Dermis blood vessel endothelial cell (primary cell): ENCODE measurements at regions not wholly inside any gene's neighbourhood (a gene's known extent, or its start where the extent isn't known, plus 50 kb on each side); places are given as distances from the start of the nearest gene placed in this dataset.
A peak's percentile ranks its signal among the peaks of the same experiment; 100 is the strongest.

Experiments used
- DNase-seq: peaks from one replicate; pipeline ENCODE4 v3.0.0; 2010

GRCh38 chr6:140046016-140046632 is 671.7 kb upstream of the CITED2 start:
- DNase-seq = no peak

- DNase-seq = no peak
Observed at GRCh38 chr6:140045116-140045515, 670.7 kb upstream of the CITED2 start.

GRCh38 chr6:140044626-140045025 is 670.2 kb upstream of the CITED2 start:
- no peak for DNase-seq

GRCh38 chr6:140043762-140044378 is 669.4 kb upstream of the CITED2 start:
- DNase-seq = no peak

- DNase-seq = peak; percentile 45
Observed at GRCh38 chr6:140043357-140043756, 668.9 kb upstream of the CITED2 start.

- DNase-seq = no peak
Observed at GRCh38 chr6:140041571-140042332, 667.3 kb upstream of the CITED2 start.

GRCh38 chr6:140041056-140041455 is 666.6 kb upstream of the CITED2 start:
- no peak for DNase-seq

GRCh38 chr6:140040396-140040795 is 665.9 kb upstream of the CITED2 start:
- DNase-seq = no peak

GRCh38 chr6:140039364-140039763 is 664.9 kb upstream of the CITED2 start:
- no peak for DNase-seq

GRCh38 chr6:140036196-140036595 is 661.7 kb upstream of the CITED2 start:
- DNase-seq = no peak

GRCh38 chr6:140032189-140032588 is 657.7 kb upstream of the CITED2 start:
- no peak for DNase-seq

GRCh38 chr6:140029551-140029950 is 655.1 kb upstream of the CITED2 start:
- DNase-seq = no peak

GRCh38 chr6:140027219-140027618 is 652.8 kb upstream of the CITED2 start:
- DNase-seq = no peak

- DNase-seq = no peak
Observed at GRCh38 chr6:140026546-140026945, 652.1 kb upstream of the CITED2 start.

- DNase-seq = no peak
Observed at GRCh38 chr6:140025171-140025570, 650.7 kb upstream of the CITED2 start.

GRCh38 chr6:140020207-140020791 is 645.9 kb upstream of the CITED2 start:
- DNase-seq = no peak

GRCh38 chr6:140018588-140018987 is 644.1 kb upstream of the CITED2 start:
- no peak for DNase-seq

GRCh38 chr6:140017470-140017869 is 643.0 kb upstream of the CITED2 start:
- no peak for DNase-seq

- no peak for DNase-seq
Observed at GRCh38 chr6:140012150-140012549, 637.7 kb upstream of the CITED2 start.

GRCh38 chr6:140011537-140011936 is 637.1 kb upstream of the CITED2 start:
- DNase-seq = no peak

- DNase-seq = no peak
Observed at GRCh38 chr6:140009286-140009685, 634.8 kb upstream of the CITED2 start.

- no peak for DNase-seq
Observed at GRCh38 chr6:140007525-140007924, 633.1 kb upstream of the CITED2 start.

GRCh38 chr6:140003217-140003616 is 628.8 kb upstream of the CITED2 start:
- DNase-seq = no peak
